Hematopoietic multipotent progenitor cell treated with erythropoietin and hydrocortisone succinate and interleukin-3 and kit ligand, for 6 days (in vitro differentiated cells): ENCODE measurements at regions not wholly inside any gene's neighbourhood (a gene's known extent, or its start where the extent isn't known, plus 50 kb on each side); places are given as distances from the start of the nearest gene placed in this dataset.

Source experiments
- DNase-seq: peaks from one replicate; pipeline ENCODE4 v3.0.0-alpha.2; 2015

GRCh38 chr10:3689871-3690510, 95.0 kb downstream of the KLF6 start:
- DNase-seq, result no peak

- DNase-seq, result no peak
Observed at GRCh38 chr10:3687510-3688081, 97.4 kb downstream of the KLF6 start.

- DNase-seq, result no peak
Observed at GRCh38 chr10:3685384-3685783, 99.6 kb downstream of the KLF6 start.

GRCh38 chr10:3684891-3685290, 100.1 kb downstream of the KLF6 start:
- DNase-seq, result no peak

GRCh38 chr10:3683560-3683959, 101.4 kb downstream of the KLF6 start:
- DNase-seq, result no peak

GRCh38 chr10:3682745-3683144, 102.3 kb downstream of the KLF6 start:
- no peak for DNase-seq

- no peak for DNase-seq
Observed at GRCh38 chr10:3681642-3682554, 103.1 kb downstream of the KLF6 start.

GRCh38 chr10:3679950-3680629, 104.9 kb downstream of the KLF6 start:
- DNase-seq, result no peak

- DNase-seq, result no peak
Observed at GRCh38 chr10:3678629-3679227, 106.3 kb downstream of the KLF6 start.

- DNase-seq, result no peak
Observed at GRCh38 chr10:3676564-3676963, 108.4 kb downstream of the KLF6 start.

- DNase-seq, result no peak
Observed at GRCh38 chr10:3672220-3672619, 112.8 kb downstream of the KLF6 start.

- DNase-seq, result no peak
Observed at GRCh38 chr10:3671386-3671955, 113.5 kb downstream of the KLF6 start.

- DNase-seq, result peak; percentile 52
Observed at GRCh38 chr10:3668966-3669330, 116.1 kb downstream of the KLF6 start.

GRCh38 chr10:3668276-3668965, 116.6 kb downstream of the KLF6 start:
- DNase-seq, result peak; percentile 73

- DNase-seq, result peak; percentile 45
Observed at GRCh38 chr10:3666525-3667302, 118.3 kb downstream of the KLF6 start.

- peak; percentile 85 for DNase-seq
Observed at GRCh38 chr10:3665316-3665908, 119.6 kb downstream of the KLF6 start.

- no peak for DNase-seq
Observed at GRCh38 chr10:3662775-3663174, 122.2 kb downstream of the KLF6 start.

GRCh38 chr10:3661271-3661670, 123.7 kb downstream of the KLF6 start:
- no peak for DNase-seq

GRCh38 chr10:3660753-3661152, 124.3 kb downstream of the KLF6 start:
- no peak for DNase-seq

GRCh38 chr10:3659203-3659917, 125.6 kb downstream of the KLF6 start:
- no peak for DNase-seq
